GM12864 (cell line): ENCODE measurements at regions not wholly inside any gene's neighbourhood (a gene's known extent, or its start where the extent isn't known, plus 50 kb on each side); places are given as distances from the start of the nearest gene placed in this dataset.

ENCODE experiments used
- DNase-seq: peaks from one replicate; pipeline ENCODE4 v3.0.0-alpha.2; 2011; ENCODE audit warnings: low read depth
- H3K4me3 ChIP-seq: 2 replicates; pipeline ENCODE4 v1.5.1; 2011; ENCODE audit warnings: mild to moderate bottlenecking, low read depth, low read length, control low read depth
- CTCF ChIP-seq: IDR thresholded peaks from 2 replicates; pipeline ENCODE4 v1.5.1; 2011; ENCODE audit warnings: low read depth, mild to moderate bottlenecking, moderate library complexity, low read length, control low read depth, inconsistent platforms; ENCODE audit errors: missing control alignments

DNA sequence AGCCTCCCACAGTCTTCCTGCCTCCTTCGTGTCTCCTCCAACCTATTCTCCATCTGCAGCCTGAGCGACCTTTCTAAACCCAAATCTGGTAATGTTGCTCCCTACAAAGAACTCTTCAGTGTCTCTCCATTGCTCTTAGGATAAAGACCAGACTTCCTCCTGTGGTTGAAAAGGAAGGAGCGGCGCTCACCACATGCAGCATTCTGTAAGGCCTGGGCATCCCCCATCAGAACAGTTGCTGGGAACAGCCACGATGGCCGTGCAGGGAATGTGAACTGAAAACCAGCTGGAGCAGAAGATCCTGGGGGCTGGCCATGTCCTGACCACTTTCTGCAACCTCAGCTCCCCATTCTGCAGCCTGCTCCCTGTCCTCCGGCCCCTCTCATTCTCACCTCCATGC, 237.8 kb upstream of the ZMIZ1 start:
- no peak for DNase-seq
- no peak for TF ChIP-seq CTCF
- H3K4me3 ChIP-seq: no peak overlapping the region

DNA sequence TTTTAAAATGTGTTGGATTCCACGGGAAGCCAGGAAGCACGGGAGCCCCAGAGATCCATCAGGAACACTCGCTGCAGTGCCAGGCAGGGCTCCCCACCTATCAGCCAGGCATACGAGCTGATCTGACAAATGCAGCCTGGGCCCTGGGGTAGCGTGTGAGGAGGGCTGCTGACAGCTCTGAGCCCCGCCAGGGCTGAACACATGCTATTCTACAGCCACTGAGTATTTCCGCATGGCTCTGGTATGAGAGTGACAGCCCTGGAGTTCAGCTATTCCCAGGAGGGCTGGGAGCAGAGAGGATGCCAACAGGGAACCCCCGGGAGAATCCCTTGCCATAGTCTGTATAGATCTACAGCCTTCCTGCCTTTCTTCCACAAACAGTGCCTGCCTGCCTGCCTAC, 237.3 kb upstream of the ZMIZ1 start:
- TF ChIP-seq CTCF: no peak
- no peak for DNase-seq
- no peak overlapping the region for H3K4me3 ChIP-seq

- H3K4me3 ChIP-seq: no peak overlapping the region
- no peak for TF ChIP-seq CTCF
- DNase-seq: no peak
These were observed 236.5 kb upstream of the ZMIZ1 start for GRCh38 chr10:78832281-78832680.

- no peak for TF ChIP-seq CTCF
- no peak for DNase-seq
- no peak overlapping the region for H3K4me3 ChIP-seq
These were observed 230.6 kb upstream of the ZMIZ1 start for GRCh38 chr10:78838141-78838657.

GRCh38 chr10:78843495-78843894, 225.3 kb upstream of the ZMIZ1 start:
- TF ChIP-seq CTCF: no peak
- DNase-seq: no peak
- no peak overlapping the region for H3K4me3 ChIP-seq

- DNase-seq: no peak
- H3K4me3 ChIP-seq: no peak overlapping the region
- TF ChIP-seq CTCF: no peak
These were observed 223.7 kb upstream of the ZMIZ1 start for GRCh38 chr10:78844960-78845607.

- no peak overlapping the region for H3K4me3 ChIP-seq
- TF ChIP-seq CTCF: no peak
- no peak for DNase-seq
These were observed 222.7 kb upstream of the ZMIZ1 start for GRCh38 chr10:78846071-78846470.
